NCI-H1694 (cell line): ENCODE measurements at regions not wholly inside any gene's neighbourhood (a gene's known extent, or its start where the extent isn't known, plus 50 kb on each side); places are given as distances from the start of the nearest gene placed in this dataset.

Experiments
- DNase-seq: peaks from one replicate; lab custom pipeline; 2025; lab: John Stamatoyannopoulos, UW

DNA sequence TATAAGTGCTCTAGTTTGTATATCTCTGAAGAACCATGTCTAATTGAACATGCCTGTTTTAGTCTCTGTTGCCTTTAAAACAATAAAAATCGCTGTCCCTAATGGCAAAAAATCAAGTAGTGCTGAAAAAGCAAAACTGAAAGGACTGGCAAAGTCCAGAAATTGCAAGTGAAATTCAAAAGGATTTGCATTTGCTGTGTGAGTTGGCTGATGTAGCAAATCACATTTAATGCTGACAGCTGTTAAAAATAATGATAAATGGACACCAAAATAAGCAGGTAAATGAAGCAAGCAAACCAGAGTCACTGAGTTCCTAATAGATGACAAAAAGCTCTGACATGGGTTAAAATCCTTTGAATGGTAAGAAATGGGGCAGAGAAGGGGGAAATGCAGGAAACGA, 874.1 kb downstream of the GRM8 start:
- no peak for DNase-seq

DNA sequence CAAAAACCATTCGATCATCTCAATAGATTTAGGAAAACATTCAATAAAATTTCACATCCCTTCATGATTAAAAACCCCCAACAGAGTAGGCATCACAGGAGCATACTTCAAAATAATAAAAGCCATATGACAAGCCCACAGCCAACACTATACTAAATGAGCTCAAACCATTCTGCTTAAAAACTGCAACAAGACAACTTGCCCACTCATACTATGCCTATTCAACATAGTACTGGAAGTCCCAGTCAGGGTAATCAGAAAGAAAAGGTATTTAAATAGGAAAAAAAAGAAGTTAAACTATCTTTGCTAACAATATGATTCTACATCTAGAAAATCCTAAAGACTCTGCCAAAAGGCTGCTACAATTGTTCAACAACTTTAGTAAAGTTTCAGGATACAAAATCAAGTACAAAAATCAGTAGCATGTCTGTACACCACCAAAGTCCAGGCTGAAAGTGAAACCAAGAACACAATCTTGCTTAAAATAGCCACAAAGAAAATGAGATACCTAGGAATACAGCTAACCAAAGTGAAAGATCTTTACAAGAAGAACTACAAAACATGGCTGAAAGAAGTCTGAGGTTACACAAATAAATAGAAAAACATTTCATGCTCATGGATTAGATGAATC, 882.6 kb downstream of the GRM8 start:
- no peak for DNase-seq

DNA sequence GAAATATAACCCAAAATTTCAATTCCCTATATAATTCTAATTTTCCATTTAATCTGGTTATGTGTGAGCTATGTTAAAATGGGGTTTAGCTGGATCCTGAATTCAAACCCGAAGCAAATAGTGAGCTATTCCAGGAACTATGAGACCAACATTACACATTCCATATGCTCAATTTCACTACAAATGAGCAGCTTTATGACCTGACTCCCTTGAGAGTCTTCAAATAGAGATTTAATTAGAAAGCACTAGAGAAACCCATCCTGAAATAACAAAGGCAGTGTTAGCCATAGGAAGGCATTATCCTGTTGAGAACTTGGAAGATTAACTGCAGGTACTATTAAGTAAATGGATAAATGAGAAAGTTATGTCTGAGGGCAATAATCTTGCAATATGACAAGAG, 890.0 kb downstream of the GRM8 start:
- no peak for DNase-seq

DNA sequence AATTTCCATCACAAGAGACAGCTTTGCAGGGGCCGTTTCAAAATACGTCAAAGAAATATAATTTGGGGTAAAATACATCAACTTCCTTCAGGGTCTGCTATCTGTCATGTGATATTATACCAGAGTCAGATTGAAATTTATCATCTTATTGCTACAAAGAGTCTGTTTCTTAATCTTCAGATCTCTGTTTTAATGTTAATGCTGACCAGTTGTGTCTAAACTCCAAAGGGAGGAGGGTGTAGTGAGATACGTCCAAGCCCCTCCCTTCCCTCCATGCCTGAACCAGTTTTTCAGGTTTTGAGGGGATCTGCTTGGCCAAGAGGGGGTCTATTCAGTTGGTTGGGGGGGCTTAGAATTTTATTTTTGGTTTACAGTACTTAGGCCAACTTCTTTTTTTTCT, 891.6 kb downstream of the GRM8 start:
- no peak for DNase-seq

DNA sequence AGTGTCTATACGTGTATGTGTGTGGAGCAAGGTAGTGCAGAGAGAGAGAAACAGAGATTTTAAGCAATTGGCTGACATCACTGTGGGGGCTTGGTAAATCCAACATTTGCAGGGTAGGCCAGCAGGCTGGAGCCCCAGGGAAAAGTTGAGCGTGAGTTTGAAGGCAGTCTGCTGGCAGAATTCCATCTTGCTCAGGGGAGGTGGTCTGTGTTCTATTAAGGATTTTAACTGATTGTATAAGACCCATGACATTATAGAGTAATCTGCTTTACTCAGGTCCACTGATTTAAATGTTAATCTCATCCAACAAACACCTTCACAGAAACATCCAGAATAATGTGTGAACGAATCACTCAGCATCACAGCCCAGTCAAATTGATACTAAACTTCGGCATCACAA, 912.9 kb downstream of the GRM8 start:
- DNase-seq = no peak

DNA sequence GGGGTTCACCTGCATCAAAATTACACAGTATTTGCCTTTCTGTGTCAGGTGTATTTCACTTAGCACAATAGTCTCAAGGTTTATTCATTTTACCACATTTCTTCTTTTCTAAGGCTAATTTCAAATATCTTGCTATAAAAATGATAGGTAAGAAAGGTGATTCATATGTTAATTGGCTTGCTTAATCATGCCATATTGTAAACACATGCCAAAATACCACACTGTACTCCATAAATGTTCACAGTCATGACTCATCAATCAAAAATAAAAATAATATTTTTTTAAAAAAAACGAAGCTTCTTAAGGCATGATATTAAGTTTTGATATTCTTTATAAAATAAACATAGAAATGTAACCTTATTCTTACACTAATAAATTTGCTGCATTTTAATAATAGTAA, 947.1 kb downstream of the GRM8 start:
- no peak for DNase-seq

DNA sequence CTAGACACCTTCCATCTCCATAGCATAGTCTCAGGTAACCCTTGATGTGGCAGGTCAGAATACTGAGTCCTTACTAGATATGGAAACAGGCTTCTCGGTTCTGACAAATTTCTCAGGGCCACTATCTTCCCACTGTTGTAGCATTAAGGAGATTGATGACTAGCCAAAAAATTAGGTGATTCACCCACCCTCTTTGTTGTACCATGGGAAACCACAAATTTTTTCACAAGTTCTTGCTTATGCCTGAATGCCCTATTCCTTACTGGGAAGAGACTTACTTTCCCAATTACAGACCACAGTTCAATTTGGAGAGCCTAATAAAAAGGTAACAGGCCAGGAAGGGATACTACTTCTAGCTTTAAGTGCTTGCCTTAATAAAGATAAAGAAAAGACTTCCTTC, 948.8 kb downstream of the GRM8 start:
- DNase-seq = no peak

DNA sequence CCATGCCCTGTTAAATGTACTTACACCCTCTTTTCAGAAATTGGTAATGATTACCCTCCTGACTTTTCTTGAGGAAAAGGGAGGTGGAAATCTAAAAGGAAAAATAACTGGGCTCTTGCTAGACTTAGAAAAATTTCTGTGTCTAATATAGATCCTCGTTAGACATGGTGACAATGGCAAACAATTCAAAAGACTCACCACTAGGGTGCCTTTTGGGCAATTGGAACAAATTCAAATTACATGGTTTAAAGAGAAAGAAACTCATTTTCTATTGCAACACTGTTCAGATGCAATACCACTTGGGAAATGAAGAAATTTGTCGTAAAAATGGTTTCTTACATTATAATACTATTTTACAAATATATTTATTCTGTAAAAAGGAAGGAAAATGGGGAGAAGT, 950.1 kb downstream of the GRM8 start:
- peak; percentile 5 for DNase-seq

DNA sequence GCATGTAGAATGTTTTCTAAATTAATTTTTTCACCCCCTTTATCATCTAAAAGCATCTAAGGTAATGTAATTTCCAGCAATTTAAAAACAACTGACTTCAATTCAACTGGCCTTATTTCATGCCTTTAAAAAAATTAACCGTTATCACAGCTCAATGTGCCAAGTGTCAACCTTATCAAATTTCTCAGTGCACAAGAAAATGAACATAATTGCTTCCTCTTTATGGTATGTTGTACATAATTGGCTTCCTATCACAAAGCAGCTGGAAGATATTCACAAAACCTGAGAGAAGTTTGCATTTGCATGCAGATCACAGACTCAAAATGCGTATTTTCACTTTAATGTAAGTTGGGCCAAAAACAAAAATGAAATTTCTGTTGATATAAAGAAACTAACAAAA, 966.4 kb downstream of the GRM8 start:
- DNase-seq = no peak

DNA sequence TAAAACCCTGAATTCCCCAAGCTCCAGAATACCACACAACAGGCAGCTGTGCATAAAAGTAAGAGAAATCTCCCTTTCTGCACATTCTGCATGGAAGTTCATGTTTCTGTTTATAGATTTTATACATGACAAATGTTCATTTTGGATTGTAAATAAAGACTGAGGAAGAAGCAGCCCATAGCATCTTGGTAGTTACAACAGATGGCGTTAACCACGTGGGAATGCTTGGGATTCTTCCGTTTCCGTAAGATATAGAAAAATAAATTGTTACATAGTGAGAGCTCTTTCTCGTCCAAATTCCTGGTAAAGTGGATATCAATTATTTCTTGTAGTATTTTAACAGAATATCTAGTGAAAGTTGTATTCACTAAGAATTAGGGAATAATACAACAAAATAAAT, 1016.5 kb downstream of the GRM8 start:
- DNase-seq = no peak

DNA sequence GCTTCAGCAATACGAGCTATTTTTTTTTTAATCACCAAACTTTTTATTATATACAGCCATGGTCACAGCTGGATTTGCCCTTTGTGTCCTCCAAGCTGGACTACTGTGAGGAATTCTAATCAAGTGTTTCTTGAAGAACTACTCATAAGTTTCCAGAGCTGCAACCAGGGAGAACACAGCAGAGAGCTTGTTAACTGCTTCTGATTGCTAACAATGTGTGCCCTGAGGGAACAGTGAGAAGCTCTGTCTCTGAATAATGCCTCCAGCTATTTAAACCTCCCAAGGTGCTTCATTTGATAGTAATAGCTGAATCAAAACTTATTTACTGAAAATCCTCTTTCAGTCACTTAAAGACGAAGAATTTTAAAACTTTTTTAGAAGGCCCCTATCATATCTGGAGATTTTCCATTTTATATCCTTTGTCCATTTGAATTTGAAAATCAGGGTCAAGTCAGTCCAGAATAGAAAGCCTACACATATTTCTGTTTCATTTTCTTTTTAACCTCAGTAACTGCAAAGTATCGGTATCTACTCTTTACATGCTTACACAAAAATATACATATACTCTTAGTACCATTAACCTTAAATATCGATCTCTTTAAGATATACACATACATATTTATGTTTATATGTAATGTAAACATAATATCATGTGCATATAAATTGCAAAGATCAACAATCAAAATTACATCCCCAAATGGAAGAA, 1024.2 kb downstream of the GRM8 start:
- DNase-seq = no peak

DNA sequence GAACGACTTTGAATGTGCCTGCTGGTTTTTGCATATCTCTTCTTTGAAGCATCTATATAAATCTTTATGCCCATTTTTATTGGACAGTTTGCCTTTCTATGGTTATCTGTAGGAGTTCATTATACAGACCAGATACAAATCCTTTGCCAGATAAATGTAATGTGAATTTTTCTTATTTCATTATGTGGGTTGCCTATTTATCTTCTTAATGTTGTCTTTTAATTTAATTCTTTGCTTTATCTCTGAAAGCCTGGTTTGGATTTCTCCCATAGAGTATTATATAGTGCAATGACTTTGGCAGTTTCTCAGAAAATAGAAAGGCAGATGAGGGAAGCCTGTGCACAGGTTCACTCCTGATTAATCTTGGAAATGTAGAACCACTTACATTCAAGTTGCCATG, 1025.1 kb downstream of the GRM8 start:
- no peak for DNase-seq

DNA sequence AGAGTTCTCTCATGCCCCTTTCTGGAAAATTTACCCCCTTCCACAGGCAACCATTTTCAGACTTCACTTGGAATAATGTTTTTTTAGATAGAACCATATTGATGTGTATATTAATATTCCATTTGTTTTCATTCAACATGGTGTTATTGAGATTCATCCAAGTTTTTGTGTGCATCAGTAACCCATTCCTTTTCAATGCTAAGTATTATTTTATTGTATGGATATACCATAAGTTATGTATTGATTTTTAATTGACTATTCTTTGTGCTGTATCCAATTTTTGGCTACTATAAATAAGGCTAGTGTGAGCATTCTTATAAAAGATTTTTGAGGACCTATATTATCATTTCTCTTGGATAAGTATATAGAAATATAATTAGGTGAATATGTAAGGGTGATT, 1025.7 kb downstream of the GRM8 start:
- DNase-seq = no peak

DNA sequence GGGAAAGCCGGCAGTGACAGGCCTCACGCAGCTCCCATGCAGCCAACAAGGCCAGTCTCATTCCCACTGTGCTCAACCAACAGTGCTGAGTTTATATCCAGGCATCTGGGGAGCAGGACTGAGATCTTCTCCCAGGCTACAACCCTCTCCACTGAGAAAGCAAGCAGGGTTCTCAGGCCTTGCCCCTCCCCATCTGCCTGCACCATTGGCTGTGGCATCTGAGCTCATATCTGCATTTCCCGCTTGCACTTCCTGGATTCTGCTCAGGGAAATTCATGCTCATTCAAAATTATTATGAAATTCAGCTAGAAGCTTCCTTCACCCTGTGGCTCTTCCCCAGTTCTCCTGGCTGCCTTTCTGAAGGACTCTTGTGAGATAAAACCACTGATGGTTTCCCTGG, 1029.0 kb downstream of the GRM8 start:
- no peak for DNase-seq

DNA sequence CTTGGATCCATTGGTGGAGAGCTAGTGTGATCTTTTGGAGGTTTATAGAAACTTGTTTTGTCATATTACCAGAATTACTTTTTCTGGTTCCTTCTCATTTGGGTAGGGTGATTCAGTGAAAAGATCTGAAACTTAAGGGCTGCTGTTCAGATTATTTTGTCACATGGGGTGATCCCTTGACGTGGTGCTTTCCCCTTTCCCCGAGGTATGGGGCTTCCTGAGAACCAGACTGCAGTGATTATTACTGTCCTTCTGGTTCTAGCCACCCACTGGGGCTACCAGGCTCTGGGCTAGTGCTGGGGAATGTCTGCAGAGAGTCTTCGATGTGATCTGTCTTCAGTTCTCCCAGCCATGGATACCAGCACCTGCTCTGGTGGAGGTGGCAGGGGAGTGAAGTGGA, 1030.0 kb downstream of the GRM8 start:
- no peak for DNase-seq

DNA sequence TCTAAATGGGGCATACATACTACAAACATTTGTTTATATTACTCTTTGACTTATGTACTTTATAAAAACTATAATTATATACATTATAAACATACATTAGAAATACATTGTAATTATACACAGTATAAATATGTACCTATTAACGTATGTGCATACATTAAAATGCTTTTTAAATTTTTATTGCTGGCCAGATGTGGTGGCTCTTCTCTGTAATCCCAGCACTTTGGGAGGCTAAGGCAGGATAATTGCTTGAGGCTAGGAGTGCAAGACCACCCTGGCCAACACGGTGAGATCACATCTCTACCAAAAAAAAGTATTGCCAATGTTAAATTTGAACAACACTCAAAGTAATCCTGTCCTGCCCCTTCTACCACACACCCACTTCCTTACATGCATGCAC, 1037.0 kb downstream of the GRM8 start:
- DNase-seq = no peak

DNA sequence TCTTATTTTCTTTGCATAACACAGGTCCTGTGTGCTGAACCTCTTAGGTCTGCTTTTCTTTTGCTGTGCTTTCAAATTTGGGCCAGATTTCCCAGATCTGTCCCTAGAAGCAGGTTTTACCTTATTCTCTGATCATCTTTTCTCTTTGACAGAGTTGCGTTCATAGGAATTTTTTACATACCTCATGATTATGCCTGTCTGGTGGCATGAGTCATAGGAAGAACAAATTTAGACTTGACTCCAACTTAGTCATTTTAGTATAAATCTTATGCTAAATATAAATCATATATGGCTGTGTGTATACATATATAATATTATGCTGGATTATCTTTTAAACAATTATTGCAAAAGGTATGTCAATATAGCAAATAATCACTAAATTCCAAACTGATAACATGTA, 1038.9 kb downstream of the GRM8 start:
- DNase-seq = no peak

DNA sequence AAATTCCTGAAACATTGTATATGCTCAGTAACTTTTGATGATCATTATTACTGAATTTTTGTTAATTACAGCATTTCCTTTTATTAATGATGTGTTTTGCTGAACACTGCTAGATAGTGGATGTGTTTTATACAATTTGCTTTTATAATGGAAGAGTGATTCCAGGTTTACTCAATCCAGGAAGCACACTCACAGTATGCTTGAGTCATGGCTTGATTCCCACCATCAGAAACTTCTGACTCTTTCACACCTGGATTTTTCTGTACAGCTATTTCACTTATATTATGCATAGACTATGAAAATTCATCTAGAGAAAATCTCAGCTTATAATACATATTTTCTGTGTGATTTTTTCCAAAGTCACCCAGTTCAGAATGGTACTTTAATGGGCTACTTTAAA, 1040.9 kb downstream of the GRM8 start:
- no peak for DNase-seq

DNA sequence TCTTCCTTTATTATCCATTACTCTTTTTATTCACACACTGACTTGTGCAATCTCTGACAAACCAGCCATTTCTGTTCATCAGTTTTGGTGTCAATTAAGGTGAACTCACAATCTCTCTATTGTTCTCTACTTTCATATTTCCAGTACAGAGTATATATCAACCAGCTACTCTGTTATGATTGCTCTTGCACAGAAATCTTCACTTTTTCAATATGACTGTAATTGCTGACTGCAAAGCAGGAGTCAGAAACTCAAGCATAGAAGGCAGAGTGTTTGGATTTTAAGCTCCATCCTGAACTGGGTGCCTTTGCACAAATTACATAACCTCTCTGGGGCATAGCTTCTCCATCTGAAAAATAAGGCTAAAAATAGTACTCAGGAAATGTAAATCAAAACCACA, 1042.0 kb downstream of the GRM8 start:
- DNase-seq = no peak

DNA sequence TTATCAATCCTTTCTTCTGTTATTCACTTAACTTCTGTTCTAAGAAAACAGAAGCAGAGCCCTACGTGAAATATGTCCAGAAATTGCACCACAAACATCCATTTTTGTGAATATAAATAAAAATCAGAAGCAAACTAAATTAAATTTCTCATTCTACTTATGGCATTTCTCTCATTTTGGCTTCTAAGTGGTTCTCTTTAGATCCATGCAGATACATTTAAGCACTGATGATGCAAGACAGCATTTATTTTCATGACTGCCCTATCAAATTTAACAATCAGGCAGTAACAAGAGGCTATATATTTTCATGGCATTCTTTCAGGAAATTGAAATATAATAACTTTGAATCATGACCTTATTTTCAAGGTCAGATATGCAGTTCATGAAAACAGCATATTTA, 1049.6 kb downstream of the GRM8 start:
- no peak for DNase-seq

DNA sequence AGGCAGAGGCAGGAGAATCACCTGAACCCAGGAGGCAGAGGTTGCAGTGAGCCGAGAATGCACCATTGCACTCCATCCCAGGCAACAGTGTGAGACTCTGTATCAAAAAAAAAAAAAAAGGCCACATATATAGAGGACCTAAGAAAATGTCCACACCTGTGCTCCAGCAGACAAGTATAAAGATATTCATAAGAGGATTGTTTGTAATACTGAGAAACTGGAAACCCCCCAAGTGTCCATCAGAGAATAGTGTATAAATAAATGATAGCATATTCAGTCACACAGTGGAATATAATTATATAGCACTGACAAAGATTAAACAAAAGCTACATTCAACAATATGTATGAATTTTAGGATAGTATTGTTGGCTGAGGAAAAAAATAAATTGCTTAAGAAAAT, 1050.6 kb downstream of the GRM8 start:
- no peak for DNase-seq

DNA sequence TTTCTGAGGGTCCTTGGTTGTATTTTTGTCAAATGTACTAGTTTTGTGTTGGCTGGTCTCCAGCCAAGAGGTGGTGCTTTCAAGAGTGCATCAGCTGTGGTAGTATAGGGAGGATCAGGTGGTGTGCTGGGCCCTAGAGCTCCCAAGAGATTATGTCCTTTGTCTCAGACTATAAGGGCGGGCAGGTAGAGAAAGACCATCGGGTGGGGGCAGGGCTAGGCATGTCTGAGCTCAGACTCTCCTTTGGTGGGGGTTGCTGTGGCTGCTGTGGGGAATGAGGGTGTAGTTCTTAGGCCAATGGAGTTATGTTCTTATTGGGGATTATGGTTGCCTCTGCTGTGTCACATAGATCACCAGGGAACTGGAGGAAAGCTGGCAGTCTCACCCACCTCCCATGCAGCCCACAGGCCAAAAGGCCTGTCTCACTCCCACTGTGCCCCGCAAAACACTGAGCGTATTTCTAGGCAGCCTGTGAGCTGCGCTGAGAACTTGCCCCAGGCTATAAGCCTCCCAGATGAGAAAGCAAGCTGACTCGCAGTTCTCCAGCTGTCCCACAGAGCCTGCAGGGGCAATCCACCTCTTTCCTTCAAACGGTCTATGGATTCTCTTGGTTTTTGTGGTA, 1066.7 kb downstream of the GRM8 start:
- no peak for DNase-seq

DNA sequence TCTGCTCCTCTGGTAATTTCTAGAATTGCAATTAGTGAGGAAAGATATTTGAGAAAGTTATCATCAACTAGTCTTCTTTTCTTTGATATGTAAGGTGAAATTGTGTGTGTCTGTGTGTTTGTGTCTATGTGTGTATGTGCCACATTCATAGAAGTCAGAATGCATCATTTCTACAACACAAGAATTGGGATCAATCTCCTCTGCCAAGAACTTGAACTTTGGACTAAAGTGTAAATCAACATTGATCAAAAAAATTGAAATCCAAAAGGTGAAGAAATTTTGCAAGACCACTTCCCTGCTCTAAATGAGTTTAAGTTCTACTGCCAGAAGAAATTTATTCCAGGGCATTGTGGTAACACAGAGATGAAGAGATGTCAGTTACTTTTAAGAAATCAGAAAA, 1072.8 kb downstream of the GRM8 start:
- DNase-seq = no peak

DNA sequence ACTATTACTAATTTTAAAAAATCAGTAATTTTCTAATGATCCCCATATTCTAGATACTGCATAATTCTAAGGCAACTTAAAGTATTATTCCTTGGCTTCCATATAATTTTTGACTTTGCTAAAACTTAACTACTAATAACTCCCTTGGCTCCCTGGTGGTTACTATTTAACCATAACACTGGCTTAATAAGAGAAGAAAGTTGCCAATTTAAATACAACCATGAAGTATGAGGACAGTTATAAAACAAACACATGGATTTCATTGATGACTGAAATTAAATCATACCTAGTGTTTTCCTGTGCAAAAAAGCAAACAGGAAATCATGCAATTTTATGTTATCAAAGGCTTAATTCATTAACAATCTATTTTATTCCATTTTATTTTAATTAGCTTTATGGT, 1073.9 kb downstream of the GRM8 start:
- DNase-seq = no peak
